ENCODE measurements at regions not wholly inside any gene's neighbourhood (a gene's known extent, or its start where the extent isn't known, plus 50 kb on each side); places are given as distances from the start of the nearest gene placed in this dataset.

DNA sequence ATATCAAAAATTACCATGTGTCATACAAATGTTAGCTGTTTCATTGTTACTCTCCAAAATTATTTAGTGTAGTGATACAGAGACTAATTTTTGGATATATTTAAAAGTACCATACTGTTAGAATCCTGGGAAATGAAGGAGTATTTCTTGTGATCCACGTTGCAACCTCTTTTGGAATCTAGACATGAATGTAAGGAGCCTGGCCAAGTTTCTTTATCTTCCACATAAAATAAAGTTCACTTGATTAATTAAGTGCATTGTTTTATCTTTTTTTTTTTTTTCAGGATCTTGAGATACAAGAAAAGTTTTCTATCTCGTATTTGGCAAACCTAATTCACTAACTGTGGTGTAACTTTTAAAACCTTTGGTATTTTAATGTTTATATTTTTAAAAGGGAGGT is 270.7 kb downstream of the SOX4 start:
- no peak for TF ChIP-seq CTCF (conservative IDR thresholded peaks at IDR 0.05; ENCODE audit: low read length)
- no peak for TF ChIP-seq EZH2phosphoT487 (IDR thresholded peaks at IDR 0.05; ENCODE audit: borderline replicate concordance, low read depth, low read length)
